CD4-positive, alpha-beta T cell treated with Interleukin-4 for 1 hour (primary cell): ENCODE measurements at regions not wholly inside any gene's neighbourhood (a gene's known extent, or its start where the extent isn't known, plus 50 kb on each side); places are given as distances from the start of the nearest gene placed in this dataset.
A peak's percentile ranks its signal among the peaks of the same experiment; 100 is the strongest.

Experiments used
- DNase-seq, 2 donors: peaks; one replicate each; pipeline ENCODE4 v3.0.0-alpha.2; 2020 to 2022

DNA sequence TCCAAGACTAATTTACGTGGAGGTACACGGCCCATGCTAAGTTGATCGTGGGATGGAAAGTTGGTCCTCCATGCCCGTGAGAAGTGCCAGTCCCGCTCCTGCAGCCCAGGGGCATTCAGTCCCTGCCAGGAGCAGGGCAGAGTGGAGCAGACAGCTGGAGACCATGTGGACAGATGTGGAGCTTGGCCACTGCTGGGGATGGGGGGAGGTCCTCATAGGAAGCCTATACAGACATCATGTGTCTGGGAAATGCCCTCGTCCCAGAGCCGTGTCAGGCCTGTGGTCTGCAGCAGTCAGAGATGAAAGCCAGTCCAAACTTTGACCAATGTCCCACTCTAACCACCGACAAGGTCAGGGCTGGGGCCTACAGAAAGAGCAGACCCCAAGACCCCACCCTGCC lies 118.4 kb downstream of the CPZ start:
- peak in 1 of 2 donors; percentile 8 for DNase-seq

DNA sequence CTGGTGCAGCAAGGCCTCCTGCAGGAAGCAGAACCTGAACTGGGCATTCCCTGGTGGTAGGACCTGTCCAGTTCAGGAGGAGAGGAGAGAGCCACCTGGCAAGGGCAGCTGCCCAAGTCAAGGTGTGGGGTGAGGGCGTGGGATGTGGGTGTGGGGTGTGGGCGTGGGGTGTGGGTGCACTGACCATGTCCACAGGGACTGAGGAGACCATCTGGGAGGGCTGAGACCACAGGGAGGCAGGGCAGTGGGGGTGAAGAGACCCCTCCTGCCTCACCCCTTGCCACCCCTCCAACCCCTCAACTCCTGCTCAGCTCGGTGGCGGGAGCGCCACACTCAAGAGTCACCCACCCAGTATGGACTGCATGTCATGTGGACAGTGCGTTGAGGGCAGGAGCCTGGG lies 117.9 kb downstream of the CPZ start:
- peak in 1 of 2 donors; percentile 8 for DNase-seq

DNA sequence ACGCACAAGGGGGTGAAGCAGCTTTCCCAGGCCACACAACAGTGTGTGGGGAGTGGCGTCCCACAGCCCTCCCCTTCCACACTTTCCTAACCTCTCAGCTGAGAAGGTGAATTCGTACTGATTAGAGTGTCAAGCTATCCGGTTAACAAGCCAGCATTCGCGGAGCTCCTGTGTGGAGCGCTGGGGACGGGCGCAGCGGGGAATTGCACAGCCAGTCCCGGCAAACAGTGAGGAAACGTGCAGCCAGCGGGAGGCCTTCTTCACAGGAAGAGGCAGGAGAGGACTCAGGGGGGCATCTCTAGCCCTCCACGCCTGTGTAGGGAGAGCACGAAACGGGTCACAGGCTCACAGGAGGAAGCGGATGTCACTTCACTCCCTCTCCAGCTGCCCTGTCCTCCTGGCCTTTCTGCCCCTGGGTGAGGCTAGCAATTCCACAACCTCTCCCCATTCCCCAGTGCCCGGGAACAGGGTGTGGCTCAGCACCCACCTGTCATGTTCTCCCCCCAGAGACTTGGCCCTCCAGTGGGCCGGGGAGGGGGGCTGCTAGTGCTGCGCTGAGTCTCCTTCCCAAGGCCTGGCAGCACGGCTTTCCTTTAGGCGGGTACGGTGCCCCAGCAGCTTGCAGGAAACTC lies 117.3 kb downstream of the CPZ start:
- DNase-seq, result peak in 1 of 2 donors; percentile 4

DNA sequence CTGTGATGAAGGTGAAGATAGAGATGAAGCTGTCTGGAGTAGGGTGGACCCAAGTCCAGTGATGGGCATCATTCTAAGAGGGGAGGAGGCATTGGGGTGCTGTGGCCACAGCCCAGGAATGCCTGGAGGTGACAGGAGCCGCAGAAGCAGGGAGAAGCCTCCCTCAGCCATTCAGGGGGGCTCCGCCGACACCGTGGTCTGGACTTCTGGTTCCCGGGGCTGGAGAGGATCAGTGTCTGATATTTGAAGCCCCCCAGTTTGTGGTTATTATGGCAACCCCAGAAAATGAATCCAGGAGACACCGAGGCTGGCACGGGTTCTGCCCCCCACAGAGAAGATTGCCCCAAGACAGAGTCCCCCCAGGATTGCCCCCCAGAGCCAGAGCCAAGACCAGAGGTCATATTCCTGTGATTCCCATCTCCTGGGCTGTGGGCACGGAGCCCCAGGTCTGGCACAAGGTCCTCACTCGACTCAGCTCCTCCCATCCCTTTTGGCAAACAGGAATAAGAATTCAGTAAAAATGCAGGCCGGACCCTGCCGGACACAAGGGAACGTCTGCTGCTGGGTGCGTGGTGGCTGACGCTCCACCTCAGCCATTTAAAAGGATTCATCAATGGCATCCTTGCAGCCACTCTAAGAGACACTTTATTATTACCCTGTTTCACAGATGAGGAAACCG lies 116.6 kb downstream of the CPZ start:
- peak in 1 of 2 donors; percentile 4 for DNase-seq

DNA sequence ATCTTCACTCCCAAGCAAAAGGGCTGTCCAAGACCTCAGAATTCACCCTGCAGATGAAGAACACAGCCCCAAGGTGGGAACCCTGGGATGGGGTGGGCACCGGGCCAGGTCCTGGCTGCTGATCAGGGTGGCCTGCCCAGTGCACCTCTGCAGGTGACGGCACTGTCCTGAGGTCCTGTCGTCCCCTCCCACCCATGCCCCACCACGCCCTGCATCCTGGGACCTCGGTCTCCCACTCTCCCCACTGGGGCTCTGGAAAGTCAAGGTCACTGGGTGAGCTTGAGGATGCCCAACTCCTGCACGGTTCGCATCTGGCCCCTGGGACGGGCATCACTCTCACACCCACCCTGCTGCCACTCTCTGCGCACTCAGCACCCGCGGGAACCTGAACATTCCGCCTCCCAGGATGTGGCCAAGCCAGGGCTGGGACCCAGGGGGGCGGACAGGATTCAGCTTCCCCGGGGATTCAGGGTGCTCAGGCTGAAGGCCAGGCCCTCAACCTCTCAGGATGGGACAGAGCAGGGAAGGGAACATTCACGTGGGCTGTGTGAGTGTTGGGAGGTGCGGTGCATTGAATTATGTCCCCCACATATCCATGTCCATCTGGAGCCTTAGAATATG lies 115.9 kb downstream of the CPZ start:
- peak in 1 of 2 donors; percentile 10 for DNase-seq

DNA sequence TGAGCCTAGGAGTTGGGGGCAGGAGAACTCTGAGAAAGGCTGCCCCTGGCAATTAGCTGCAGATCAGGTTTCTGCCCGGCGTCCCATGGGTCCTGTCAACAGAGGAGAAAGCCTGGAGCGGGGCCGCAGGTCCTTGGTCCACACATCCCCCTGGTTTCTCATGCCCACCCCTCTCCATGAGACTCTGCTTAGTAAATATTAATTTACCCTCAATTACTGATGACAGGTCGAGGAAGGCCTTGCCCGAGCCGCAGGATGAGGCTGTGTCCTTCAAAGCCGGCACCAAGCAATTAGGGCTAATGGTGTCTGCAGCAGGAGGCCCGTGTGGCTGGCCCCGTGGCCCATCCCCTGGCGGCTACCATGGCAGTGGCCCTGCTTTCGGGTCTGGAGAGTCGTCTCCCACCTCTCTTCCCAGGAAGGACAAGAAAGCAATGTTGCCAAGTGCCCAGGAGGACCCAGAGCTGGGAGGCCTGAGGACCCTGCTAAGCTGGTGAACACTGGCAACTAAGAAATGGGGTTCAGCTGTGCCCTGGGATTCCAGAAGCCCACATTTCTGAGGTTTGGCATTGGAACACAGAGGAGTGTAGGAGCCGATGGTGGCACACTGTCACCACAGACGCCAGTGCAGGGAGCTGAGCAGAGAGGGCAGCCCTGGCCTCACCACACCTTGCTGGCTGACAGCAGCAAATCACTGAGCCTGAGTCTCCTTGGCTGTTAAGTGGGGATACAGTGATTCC lies 114.6 kb downstream of the CPZ start:
- DNase-seq, result peak in 1 of 2 donors; percentile 7

DNA sequence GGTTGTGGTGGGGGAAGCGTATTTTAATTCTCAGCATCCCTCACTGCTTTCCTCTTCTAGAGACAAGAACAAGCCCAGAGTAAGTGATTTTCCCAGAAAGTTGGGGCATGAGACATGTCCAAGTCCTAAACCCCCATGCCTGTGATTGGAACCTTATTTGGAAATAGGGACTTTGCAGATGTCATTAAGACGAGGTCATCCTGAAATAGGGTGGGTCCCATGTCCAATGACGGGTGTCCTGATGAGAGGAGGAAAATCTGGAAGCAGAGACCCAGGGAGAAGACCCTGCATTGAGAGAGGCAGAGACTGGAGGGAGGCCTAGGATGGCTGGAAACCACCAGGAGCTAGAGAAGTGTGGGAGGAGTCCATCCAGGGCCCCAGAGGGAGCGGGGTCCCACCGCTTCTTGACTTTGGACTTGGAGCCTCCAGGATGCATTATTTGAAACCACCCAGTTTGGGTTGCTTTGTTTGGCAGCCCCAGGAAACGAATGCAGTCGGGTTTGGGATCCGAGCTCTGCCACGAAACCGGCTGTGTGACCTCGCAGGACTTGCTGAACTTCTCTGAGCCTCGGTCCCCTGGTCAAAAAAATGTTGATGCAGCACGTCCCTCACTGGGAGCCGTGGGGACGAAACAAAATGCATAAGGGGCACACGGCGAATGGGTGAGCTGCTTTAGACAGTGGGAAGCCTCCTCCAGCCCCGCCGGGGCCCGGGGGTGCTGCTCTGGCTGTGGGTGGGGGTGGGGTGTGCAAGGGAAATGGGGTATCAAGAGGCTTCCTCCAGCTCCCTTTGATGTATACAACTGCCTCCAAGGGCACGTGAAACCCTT lies 113.9 kb downstream of the CPZ start:
- DNase-seq, result peak in 1 of 2 donors; percentile 7

DNA sequence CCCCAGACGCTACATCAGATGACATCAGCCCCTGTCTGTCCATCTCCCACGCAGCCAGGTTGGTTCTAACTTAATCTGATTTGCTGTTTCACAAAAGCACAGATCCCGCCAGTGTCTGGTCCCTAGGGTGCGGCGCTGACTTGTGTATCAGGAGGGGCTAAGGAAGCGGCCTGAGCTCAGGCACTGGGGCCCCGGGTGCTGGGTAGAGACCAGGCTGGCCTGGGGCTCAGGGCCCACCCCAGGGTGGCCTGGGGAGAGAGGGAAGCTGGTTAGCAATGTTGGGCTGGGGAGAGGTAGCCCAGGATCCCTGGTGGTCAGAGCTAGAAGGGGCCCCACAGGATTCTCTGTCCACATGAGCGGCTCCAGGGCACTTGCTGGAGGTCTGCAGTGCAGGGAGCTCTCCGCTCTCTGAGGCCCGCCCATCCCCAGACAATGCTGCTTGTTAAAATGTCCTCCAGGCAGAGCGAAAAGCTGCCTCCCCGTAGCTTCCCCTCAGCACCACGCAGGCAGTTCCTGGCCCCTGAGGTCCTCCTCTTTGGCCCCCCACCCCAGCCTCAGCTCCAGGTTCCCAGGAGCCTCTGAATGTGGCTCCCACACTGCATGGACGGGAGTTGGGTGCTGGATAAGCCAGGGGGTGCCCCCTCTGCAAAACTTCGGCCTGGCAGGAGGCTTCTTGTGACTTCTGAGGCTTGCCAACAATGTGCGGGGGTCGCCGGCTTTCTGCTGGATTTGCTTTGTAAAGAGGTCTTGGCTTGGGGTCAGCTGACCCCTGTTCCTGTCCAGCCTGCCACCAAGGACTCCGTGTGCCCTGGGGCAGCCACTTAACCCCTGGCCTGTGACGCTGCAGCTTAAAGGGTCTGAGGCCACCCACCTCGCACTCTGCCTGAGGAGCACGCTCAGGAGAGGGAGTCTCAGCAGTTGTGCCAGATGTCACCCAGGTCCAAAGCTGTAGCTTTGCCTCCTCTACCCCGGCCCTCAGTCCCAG lies 112.9 kb downstream of the CPZ start:
- DNase-seq, result peak in 1 of 2 donors; percentile 9

DNA sequence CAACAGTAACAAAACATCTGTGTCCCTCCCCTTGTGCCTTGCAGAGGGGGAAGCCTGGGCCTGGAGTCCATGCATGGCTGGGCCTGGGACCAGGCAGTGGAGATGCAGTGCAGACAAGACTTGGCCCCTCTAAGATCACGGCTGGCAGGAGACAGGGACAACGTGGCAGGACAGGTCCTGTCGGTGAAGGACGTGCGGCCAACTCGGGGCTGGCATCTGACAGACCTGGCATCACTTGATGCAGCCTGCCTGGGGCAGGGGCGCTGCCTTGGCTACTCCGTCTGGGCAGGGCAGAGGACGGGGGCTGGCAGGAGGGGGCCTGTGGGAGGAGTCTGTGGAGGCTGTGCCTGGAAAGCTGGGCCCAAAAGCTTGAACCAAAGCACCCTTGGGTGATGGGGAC lies 112.1 kb downstream of the CPZ start:
- peak in 1 of 2 donors; percentile 5 for DNase-seq

DNA sequence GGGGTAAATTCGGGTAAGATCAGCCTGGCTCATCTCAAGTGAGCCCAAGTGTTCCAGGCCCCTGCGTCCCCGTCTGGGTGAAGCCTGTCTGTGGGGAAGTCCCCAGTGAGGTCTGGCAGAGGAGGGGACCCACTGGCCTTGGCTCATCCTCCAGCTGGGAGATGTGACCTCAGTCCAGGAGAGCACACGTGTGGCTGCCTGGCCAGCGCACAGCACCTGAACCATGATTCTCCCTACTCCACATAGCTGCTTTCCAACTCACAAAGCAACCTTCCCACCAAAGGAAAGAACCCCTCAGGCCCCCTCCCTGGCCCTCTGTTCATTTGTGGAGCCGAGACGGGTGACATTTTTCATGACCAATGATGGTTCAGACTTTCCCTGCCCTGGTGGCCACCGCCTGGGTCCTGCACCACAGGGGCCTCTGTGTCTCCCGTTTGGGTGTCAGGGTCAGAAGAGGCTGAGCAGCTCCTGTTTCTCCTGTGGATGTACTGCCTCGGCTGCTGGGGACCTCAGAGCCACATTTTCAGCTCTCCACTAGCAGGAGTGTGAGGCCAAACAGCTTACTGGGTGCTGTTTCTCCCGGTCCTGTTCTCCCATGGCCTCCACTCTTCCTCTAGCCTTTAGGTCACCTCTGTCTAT lies 111.4 kb downstream of the CPZ start:
- peak in 1 of 2 donors; percentile 10 for DNase-seq

DNA sequence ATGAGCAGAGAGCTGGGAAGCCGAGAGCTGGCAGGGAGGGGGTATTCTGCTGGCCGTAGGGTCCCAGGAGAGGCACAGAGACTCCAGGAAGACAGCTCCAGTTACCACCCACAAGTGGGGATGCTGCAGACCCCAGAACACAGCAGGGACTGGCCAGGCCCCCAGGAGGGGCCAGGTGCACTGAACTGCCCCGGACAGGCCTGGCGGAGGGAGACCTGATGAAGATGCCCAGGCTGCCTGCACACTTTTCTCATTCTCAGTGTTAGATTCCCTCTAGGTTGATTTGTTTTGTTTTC lies 110.8 kb downstream of the CPZ start:
- DNase-seq, result peak in 1 of 2 donors; percentile 5

DNA sequence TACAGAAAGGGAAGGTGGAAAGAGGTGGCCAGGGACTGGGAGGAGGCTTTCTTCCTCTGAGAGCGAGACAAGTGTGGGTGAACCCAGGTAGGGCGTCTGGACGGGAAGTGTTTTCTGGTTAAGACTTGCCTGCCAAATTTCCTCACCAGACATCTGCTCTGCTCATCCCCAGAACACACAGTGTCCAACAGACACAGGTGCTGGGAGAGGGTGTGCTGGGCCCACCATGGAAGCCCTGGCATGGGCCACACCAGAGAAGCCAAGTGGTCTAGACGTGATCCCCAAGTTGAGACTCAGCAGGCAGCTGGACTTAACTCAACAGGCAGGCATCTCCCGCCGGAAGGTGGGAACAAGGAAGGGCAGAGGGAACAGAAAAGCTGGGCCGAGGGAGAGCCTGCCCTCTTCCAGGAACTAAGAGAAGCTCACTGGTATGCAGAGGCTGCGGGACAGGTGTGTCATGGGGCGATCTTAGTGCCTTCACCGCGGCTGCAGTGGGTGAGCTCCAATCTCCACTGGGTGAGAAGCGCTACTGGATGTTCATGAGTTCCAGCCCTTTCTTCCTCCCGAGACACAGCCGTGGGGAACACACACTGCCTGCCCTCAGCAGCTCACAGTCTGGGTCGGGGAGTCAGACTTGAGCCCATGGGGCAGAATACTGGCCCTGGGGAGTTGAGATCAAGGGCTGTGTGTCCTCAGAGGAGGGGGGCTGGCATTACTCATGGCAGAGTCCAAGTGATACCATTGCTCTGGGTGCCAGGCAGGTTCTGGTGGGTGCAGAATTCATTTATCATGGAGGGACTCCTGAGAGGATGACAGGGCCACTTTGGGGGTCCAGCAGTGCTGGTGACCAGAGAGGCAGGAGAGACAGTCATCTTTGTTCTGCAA lies 110.2 kb downstream of the CPZ start:
- peak in 1 of 2 donors; percentile 5 for DNase-seq

DNA sequence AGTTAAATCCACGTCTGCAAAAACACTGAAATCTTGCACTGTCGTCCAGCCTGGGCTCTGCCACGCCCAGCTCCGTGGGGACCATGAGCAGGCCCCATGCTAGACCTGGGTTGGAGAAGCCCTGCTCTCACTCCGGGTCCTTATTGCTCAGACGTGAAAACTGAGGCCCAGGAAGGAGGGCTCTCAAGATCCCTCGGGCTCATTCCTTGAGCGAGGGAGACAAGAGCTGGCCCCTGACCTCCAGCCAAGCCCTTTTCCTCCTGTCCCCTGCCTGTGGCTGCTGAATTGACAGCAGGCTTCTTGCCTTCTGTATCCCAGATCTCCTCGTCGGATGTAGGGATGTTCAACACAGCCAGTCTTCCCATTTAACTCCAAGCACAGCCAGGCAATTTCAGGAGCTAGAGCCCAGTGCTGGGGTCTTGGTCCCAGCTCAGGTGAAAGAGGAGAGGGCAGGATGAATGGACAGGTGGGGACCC lies 109.5 kb downstream of the CPZ start:
- no peak for DNase-seq

DNA sequence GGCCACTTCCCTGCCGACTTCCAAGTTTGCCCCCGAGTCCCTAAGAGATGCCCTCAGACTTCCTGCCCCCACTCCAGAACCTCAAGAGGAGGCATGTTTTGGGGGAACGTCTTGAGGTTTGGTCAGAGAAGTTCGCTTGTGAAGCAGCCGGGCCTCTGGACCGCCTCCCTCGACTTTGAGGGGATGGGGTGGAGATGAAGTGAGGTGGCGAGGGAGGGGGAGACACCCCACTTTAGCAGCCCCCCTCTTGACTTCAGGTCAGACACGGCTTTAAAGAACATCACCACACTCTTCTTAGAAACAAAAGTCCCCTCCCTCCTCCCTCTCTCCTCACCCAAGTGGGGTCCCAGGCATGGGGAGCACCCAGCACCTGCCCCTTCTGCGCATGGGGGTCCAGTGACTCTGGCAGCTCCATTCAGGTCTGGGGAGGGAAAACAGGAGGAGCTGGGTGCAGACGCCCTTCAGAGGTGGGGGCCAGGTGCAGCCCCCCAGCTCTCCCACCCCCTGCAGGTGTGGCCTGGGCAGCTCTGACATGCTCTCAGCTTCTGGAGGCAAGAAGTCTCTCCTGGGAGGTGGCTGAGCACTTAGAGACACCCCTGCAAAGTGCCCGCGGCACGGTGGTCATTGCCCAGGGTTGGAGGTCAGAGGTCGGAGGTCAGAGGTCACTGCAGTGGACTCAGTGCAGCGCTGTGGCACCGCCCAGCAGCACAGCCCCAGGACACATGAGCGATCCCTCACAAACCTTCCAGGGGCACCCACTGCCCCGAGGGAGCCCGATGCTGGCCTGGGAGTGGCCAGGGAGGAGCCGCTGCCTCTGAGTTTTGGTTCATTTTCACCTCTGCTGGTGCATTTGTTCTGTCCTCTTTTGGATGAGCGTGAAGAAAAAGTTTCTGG lies 108.8 kb downstream of the CPZ start:
- peak in 1 of 2 donors; percentile 10 for DNase-seq

DNA sequence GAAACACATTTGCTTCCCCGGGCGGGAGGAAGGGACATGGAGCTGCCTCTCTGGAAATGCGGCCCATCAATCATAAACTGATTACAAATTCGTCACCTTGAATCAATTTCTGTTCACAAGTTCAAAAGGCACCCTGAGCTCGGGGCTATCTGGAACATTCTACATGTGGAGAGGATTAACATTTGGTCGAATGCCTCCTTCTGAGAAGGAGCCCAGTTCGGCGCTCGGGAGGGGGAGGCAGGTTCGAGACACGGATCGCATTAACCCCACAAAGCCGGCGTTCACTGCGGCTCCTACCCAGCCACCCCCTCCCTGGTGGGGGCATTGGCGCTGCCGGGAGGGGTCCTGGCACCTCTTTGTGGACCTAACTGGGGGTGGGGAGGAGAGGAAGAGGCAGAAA lies 108.0 kb downstream of the CPZ start:
- DNase-seq, result peak in 1 of 2 donors; percentile 6

DNA sequence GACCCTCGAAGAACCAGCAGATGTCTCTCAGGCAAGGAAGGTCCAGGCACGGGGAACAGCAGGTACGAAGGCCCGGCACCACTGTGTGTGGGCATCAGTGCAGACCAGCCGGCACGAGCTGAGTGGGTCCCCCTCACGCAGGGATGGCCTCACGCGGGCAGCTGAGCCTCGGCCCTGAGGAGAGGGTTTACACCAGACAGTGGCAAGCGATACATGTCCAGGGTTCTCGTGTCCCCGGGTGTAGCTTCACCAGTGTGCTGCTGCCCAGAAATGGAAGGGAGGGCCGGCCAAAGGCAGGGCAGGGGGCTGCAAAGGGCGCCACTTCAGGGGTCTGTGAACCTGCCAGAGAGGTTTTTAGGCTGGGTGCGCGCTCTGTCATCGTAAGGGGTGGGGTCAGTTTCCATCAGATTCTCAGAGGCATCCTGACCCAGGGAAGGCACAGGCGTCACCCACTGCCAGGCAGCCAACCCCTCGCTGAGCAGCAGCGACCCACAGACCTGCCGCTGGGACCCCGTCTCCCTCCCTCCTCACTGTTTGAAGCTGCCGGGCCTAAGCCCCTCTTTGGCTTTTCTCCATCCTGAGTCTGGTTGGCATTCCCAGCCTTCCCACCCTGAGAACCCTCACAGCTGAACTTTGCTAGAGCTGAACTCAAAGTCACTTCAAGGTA lies 107.0 kb downstream of the CPZ start:
- peak in 1 of 2 donors; percentile 6 for DNase-seq

DNA sequence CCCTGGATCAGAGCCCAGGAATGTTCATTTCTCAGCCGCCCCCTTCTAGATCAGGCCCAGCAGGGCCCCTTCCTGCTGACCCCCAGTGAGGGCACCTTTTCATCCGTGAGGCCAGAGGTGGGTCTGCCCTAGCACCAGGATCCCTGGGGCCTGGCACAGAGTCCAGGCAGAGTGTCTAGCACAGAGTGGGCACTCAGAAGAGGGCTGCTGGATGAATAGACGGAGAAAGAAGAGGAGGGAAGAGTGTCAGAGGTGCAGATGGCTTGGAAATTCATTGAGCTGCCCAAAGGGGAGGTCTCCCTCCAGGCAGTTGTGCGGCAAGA lies 106.5 kb downstream of the CPZ start:
- no peak for DNase-seq
